Epidermal melanocyte (primary cell): ENCODE measurements at regions not wholly inside any gene's neighbourhood (a gene's known extent, or its start where the extent isn't known, plus 50 kb on each side); places are given as distances from the start of the nearest gene placed in this dataset.
"Not testable (repeated sequence)": the region's sequence is repeated elsewhere in the genome, so short reads cannot be mapped to it uniquely, and the experiment has no call there.

Source experiments
- DNase-seq: peaks from one replicate; pipeline ENCODE4 v3.0.0; 2011; ENCODE audit warnings: low spot score; ENCODE audit not compliant: insufficient read length

- no peak for DNase-seq
These were observed 117.9 kb downstream of the GPCPD1 start for GRCh38 chr20:5492937-5493336.

- no peak for DNase-seq
These were observed 119.4 kb downstream of the GPCPD1 start for GRCh38 chr20:5491455-5491854.

GRCh38 chr20:5489601-5490000 is 121.2 kb downstream of the GPCPD1 start:
- DNase-seq, result no peak

GRCh38 chr20:5488823-5489222 is 122.0 kb downstream of the GPCPD1 start:
- DNase-seq, result no peak

GRCh38 chr20:5486377-5487054 is 124.3 kb downstream of the GPCPD1 start:
- DNase-seq, result no peak

- no peak for DNase-seq
These were observed 125.9 kb downstream of the GPCPD1 start for GRCh38 chr20:5484926-5485325.

- DNase-seq, result no peak
These were observed 126.5 kb downstream of the GPCPD1 start for GRCh38 chr20:5484346-5484745.

- no peak for DNase-seq
These were observed 128.0 kb downstream of the GPCPD1 start for GRCh38 chr20:5482791-5483190.

GRCh38 chr20:5481872-5482271 is 128.9 kb downstream of the GPCPD1 start:
- DNase-seq, result no peak

- no peak for DNase-seq
These were observed 129.8 kb downstream of the GPCPD1 start for GRCh38 chr20:5480824-5481600.

- no peak for DNase-seq
These were observed 135.9 kb downstream of the GPCPD1 start for GRCh38 chr20:5474646-5475550.

GRCh38 chr20:5471866-5472265 is 138.9 kb downstream of the GPCPD1 start:
- not testable (repeated sequence) for DNase-seq

- no peak for DNase-seq
These were observed 139.4 kb downstream of the GPCPD1 start for GRCh38 chr20:5471368-5471767.

- DNase-seq, result no peak
These were observed 139.9 kb downstream of the GPCPD1 start for GRCh38 chr20:5470943-5471342.

- DNase-seq, result no peak
These were observed 140.3 kb downstream of the GPCPD1 start for GRCh38 chr20:5470458-5470857.

- no peak for DNase-seq
These were observed 141.7 kb downstream of the GPCPD1 start for GRCh38 chr20:5469111-5469510.

- no peak for DNase-seq
These were observed 143.7 kb downstream of the GPCPD1 start for GRCh38 chr20:5467086-5467485.

GRCh38 chr20:5465604-5465927 is 145.2 kb downstream of the GPCPD1 start:
- DNase-seq, result no peak

- no peak for DNase-seq
These were observed 145.8 kb downstream of the GPCPD1 start for GRCh38 chr20:5464901-5465603.

GRCh38 chr20:5463007-5463686 is 146.4 kb upstream of the PROKR2 start:
- no peak for DNase-seq

GRCh38 chr20:5453745-5454144 is 137.0 kb upstream of the PROKR2 start:
- DNase-seq, result not testable (repeated sequence)
